OCI-LY1 (cell line): ENCODE measurements at regions not wholly inside any gene's neighbourhood (a gene's known extent, or its start where the extent isn't known, plus 50 kb on each side); places are given as distances from the start of the nearest gene placed in this dataset.

Experiments
- CTCF ChIP-seq: fragments of 200-600 bp; sonication (generic), shearing (Covaris generic); IDR thresholded peaks from 2 replicates; pipeline ENCODE4 v1.5.1; 2017; ENCODE audit warnings: mild to moderate bottlenecking, antibody characterized with exemption, low read length, moderate library complexity, mixed read lengths
- EZH2 ChIP-seq: fragments of 200-600 bp; sonication (generic), shearing (Covaris generic); IDR thresholded peaks from 2 replicates; pipeline ENCODE4 v1.8.0; 2017; ENCODE audit warnings: borderline replicate concordance, mixed run types, mild to moderate bottlenecking, antibody characterized with exemption, low read length, moderate library complexity, mixed read lengths

- TF ChIP-seq CTCF, result no peak
- no peak for TF ChIP-seq EZH2
Measured at GRCh38 chr14:98742001-98742400, 530.0 kb downstream of the BCL11B start.
